ENCODE measurements at regions not wholly inside any gene's neighbourhood (a gene's known extent, or its start where the extent isn't known, plus 50 kb on each side); places are given as distances from the start of the nearest gene placed in this dataset.

DNA sequence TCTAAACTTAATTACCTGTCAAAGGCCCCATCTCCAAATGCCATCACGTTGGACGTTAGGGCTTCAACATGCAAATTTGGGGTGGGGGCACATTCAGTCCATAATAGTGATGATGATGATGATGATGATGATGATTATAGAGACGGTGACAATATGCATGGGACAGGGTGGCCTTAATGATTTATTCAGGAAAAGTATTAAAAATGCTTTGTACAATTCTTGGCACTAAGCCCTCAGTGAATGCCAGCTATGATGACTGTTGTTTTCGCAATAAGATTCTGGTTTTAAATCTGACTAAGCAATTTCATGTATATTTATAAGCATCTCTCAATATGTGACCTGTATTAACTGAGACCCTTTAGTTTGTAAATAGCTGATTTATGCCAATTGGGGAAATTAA is 106.3 kb downstream of the C16orf95 start:
- TF ChIP-seq, protein P1, sequence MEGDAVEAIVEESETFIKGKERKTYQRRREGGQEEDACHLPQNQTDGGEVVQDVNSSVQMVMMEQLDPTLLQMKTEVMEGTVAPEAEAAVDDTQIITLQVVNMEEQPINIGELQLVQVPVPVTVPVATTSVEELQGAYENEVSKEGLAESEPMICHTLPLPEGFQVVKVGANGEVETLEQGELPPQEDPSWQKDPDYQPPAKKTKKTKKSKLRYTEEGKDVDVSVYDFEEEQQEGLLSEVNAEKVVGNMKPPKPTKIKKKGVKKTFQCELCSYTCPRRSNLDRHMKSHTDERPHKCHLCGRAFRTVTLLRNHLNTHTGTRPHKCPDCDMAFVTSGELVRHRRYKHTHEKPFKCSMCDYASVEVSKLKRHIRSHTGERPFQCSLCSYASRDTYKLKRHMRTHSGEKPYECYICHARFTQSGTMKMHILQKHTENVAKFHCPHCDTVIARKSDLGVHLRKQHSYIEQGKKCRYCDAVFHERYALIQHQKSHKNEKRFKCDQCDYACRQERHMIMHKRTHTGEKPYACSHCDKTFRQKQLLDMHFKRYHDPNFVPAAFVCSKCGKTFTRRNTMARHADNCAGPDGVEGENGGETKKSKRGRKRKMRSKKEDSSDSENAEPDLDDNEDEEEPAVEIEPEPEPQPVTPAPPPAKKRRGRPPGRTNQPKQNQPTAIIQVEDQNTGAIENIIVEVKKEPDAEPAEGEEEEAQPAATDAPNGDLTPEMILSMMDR (IDR thresholded peaks at IDR 0.05), result no peak
- no peak for TF ChIP-seq POLR2A (IDR thresholded peaks at IDR 0.05)
- H3K4me1 ChIP-seq, result peaks cover 0 to 12% (median 0%) of the 10 kb centered on the region in 12 donors
- intact Hi-C loops (cut with DNase I), result no loop called here
- 76 to 82% (median 81%) methylated on average over 4 of the region's 4 CpGs for WGBS, 4 donors
- no peaks in the 10 kb centered on the region for H3K36me3 ChIP-seq
- ATAC-seq (no peak), DNase-seq (no peak)
- H3K4me3 ChIP-seq, result no peak overlapping the region
- no peak overlapping the region for H3K27ac ChIP-seq
- H3K9me3 ChIP-seq, result no peaks in the 10 kb centered on the region
- no peaks in the 10 kb centered on the region for H3K27me3 ChIP-seq

DNA sequence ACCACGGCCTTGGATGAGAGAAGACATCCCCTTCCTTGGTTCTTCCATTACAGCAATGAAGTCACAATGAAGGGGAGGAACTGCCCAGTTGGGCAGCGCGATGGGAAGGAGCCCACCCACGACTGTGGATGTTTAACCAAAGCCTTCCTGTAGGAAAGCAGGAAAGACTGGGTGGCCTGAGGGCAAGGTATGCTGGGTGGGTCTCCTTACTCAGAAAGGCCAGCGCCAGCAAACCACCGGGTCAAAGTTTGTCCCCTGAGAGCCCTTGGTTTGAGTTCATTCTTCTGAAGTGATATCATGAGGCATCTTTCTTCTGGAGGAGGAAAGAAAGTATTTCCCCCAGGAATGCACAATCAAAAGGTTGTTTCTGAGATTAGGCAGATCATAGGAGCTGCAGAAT is 105.2 kb downstream of the C16orf95 start:
- Histone ChIP-seq H3K27ac (no peak overlapping the region), H3K4me1 (peaks cover 0 to 11% (median 0%) of the 10 kb centered on the region in 12 donors), H3K27me3 (peaks cover 0 to 5% (median 0%) of the 10 kb centered on the region in 9 donors), H3K9me3 (no peaks in the 10 kb centered on the region), H3K36me3 (no peaks in the 10 kb centered on the region), H3K4me3 (no peak overlapping the region)
- 66 to 73% (median 68%) methylated on average over 6 of the region's 6 CpGs for WGBS, 4 donors
- ATAC-seq, result no peak
- intact Hi-C loops (cut with DNase I), result no loop called here
- no peak for DNase-seq
- TF ChIP-seq, protein P1 (IDR thresholded peaks at IDR 0.05), result no peak
- TF ChIP-seq POLR2A (IDR thresholded peaks at IDR 0.05), result no peak

DNA sequence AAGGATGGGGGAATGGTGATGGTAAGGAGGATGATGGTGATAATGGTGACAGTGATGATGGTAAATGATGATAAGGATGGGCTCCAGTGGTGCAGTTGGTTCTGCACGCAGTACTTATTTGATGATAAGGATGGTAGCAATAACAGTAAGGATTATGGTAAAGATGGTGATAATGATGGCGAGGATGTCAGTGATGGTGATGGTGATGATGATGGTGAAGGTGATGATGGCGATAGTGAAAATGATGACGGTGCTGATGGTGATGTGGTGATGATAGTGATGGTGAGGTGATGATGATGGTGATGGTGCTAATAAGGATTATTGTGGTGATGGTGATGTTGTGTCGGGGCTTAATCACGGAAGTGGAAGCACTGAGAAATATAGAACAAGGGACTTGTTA is 103.7 kb downstream of the C16orf95 start:
- ATAC-seq, result no peak
- Histone ChIP-seq H3K9me3 (no peaks in the 10 kb centered on the region), H3K27ac (no peak overlapping the region), H3K27me3 (peaks cover 0 to 8% (median 0%) of the 10 kb centered on the region in 9 donors), H3K4me1 (no peaks in the 10 kb centered on the region), H3K36me3 (no peaks in the 10 kb centered on the region), H3K4me3 (no peak overlapping the region)
- WGBS, 4 donors, result 93 to 95% (median 94%) methylated on average over 6 of the region's 6 CpGs
- no peak for DNase-seq
- intact Hi-C loops (cut with DNase I), result no loop called here
- TF ChIP-seq, protein P1 (IDR thresholded peaks at IDR 0.05), result no peak
- TF ChIP-seq POLR2A (IDR thresholded peaks at IDR 0.05), result no peak

DNA sequence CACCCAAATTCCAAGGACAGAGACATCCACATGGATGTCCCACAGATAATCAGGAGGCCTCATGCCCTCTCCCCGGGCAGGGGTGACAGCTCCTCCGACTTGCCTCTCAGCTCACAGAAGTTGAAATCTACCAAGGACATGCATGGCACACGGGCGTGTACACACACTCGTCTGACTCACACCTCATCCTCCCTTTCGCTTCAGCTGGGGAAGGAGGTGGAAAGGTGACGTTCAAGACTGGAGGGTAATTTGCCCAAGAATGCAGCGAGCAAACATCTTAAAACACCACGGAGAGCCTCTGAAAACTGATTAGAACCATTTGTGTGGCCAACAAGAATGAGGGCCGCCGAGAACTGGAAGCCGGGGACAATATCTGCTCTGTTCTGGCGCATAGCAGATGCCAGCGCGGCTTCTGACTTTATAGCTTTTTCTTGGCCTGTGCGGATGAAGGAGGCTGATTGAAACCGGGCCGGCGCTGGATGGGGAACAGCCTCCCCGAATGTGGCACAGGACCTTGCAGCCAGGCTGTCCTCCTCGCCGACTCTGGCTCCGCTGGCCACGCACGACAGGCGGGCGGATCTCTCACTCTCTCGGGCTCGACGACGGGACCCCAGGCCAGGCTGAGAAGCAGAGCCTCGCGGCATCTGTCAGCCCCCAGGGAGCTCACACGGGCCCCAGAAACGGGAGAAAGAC is 100.9 kb downstream of the C16orf95 start:
- no peak overlapping the region for H3K27ac ChIP-seq
- intact Hi-C loops (cut with DNase I), result no loop called here
- 73 to 82% (median 75%) methylated on average over 19 to 35 of the region's 35 CpGs for WGBS, 4 donors

More for the DNA sequence above, 100.9 kb downstream of the C16orf95 start:
- TF ChIP-seq, protein P1 (IDR thresholded peaks at IDR 0.05), result no peak
- TF ChIP-seq POLR2A (IDR thresholded peaks at IDR 0.05), result no peak
- Histone ChIP-seq H3K9me3 (no peaks in the 10 kb centered on the region), H3K27me3 (peaks cover 0 to 8% (median 0%) of the 10 kb centered on the region in 9 donors), H3K4me3 (peak overlapping the region in 2 of 12 donors; percentile 3 to 31), H3K4me1 (no peaks in the 10 kb centered on the region), H3K36me3 (no peaks in the 10 kb centered on the region)
- ATAC-seq (peak in 1 of 4 donors; percentile 22), DNase-seq (no peak)

Data from heart left ventricle (tissue), 16 donors.